Left renal pelvis (tissue), 4 donors: ENCODE measurements at regions not wholly inside any gene's neighbourhood (a gene's known extent, or its start where the extent isn't known, plus 50 kb on each side); places are given as distances from the start of the nearest gene placed in this dataset.
"Not testable (repeated sequence)": the region's sequence is repeated elsewhere in the genome, so short reads cannot be mapped to it uniquely, and the experiment has no call there.

Source experiments
- DNase-seq, 4 donors: peaks; one replicate each; pipeline ENCODE4 v3.0.0-alpha.2; 2013; ENCODE audit warnings: low read depth in 4 of 4, low spot score in 3 of 4

DNA sequence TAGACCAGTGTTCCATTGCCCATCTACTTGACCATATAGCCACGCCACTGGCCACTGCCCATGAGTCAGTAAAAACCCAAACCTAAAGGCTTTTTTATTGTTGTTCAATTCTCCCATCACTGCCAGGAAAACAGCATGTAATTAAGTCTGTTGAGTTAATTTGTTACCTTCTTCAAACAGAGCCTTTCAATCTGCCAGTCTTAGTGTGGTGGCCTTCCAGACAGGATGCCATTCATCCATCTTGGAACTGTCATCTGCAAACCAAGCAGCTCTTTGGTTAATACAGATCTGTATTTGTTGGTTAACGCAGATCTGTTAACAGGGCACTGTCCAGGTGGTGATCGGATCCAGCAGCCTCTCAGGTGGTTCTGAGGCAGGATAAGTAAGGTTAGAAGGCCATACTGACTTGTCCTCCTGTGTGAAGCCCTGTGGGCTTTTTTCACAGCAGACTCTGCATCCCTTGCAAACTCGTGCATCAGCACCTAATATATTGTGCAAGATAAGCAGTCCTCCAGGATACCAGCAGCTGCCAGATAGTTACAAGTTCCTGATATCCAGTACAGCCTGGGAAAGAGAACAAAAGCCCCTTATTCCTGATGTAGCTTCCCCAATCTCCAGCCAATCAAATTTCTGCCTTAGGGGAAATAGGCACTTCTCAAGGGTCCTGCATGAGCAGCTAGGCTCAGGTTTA, 59.1 kb upstream of the DHRS4 start:
- no peak for DNase-seq

- no peak for DNase-seq
Measured at GRCh38 chr14:23895053-23895419, 58.5 kb upstream of the DHRS4 start.

DNA sequence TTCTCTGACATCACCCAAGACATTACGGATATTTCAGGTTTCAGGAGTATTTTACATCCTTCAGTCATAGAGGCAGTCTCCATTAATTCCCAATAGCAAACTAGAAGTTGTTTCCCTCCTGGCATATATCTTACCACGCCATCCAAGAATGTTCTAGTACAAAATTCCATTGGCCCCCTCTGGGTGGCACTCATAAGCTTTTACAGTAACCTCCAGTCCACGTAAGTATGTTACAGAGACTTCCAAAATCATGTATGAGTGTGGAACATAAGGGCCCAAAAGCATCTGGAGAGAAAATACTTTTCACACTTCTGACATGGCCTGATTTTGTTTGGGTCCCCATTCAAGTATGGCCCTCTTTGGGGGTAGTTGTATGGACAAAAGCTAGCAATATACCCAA, 58.1 kb upstream of the DHRS4 start:
- no peak for DNase-seq

- DNase-seq = no peak
Measured at GRCh38 chr14:23896609-23897153, 56.9 kb upstream of the DHRS4 start.

- not testable (repeated sequence) for DNase-seq
Measured at GRCh38 chr14:23897291-23897690, 56.3 kb upstream of the DHRS4 start.

GRCh38 chr14:23898359-23898758, 55.2 kb upstream of the DHRS4 start:
- not testable (repeated sequence) for DNase-seq

GRCh38 chr14:23899788-23900187, 53.8 kb upstream of the DHRS4 start:
- DNase-seq = no peak

- no peak for DNase-seq
Measured at GRCh38 chr14:23903442-23903841, 50.1 kb upstream of the DHRS4 start.
